ENCODE measurements at regions not wholly inside any gene's neighbourhood (a gene's known extent, or its start where the extent isn't known, plus 50 kb on each side); places are given as distances from the start of the nearest gene placed in this dataset.
A peak's percentile ranks its signal among the peaks of the same experiment; 100 is the strongest.

GRCh38 chr11:37006563-37006962 is 408.5 kb upstream of the RAG2 start:
- H3K27me3 ChIP-seq (ENCODE audit: control insufficient read depth in 1 of 2, insufficient read depth in 2 of 2, low read length in 2 of 2): no peaks in the 10 kb centered on the region
- ATAC-seq (no peak), DNase-seq (ENCODE audit: low spot score) (no peak), FAIRE-seq (no peak)
- no peaks in the 10 kb centered on the region for H3K4me1 ChIP-seq (ENCODE audit: insufficient read depth, low read length)
- H3K9ac ChIP-seq (ENCODE audit: insufficient read depth, low read depth, low read length): no peak overlapping the region
- intact Hi-C loops (cut with micrococcal nuclease; ENCODE audit: unreplicated experiment) (no loop called here), in situ Hi-C loops (cut with HindIII; ENCODE audit: extremely low pct_ligation_motif_present, low pct_unique_long_range_greater_than_20kb) (loop anchor here (25.0 kb wide), 1 partner anchor 94 kb away; no protein-coding TSS in a partner anchor)
- TF ChIP-seq ZNF33A (CRISPR knock-in tag; IDR thresholded peaks at IDR 0.05; ENCODE audit: borderline replicate concordance) (no peak), ATF7 (IDR thresholded peaks at IDR 0.05) (peak; percentile 81), ATF7 (CRISPR knock-in tag; IDR thresholded peaks at IDR 0.05) (no peak), HDAC6 (IDR thresholded peaks at IDR 0.05; ENCODE audit: low read depth, low read length) (no peak), ZNF383 (CRISPR knock-in tag; IDR thresholded peaks at IDR 0.05; ENCODE audit: borderline replicate concordance) (no peak), ZBTB38 (CRISPR knock-in tag; IDR thresholded peaks at IDR 0.05) (no peak), ZNF431 (CRISPR knock-in tag; IDR thresholded peaks at IDR 0.05; ENCODE audit: borderline replicate concordance, low read depth) (no peak), ZUFSP (CRISPR knock-in tag; IDR thresholded peaks at IDR 0.05; ENCODE audit: borderline replicate concordance) (no peak), HNF4G (IDR thresholded peaks at IDR 0.05; ENCODE audit: borderline replicate concordance, low read depth, low read length) (no peak), HNF4G (CRISPR knock-in tag; IDR thresholded peaks at IDR 0.05; ENCODE audit: borderline replicate concordance, low read depth) (no peak), ZNF12 (CRISPR knock-in tag; IDR thresholded peaks at IDR 0.05) (no peak), CREB1 (IDR thresholded peaks at IDR 0.05) (peak; percentile 55), CREB1 (CRISPR knock-in tag; IDR thresholded peaks at IDR 0.05) (no peak)
- TF ChIP-seq, protein P1, sequence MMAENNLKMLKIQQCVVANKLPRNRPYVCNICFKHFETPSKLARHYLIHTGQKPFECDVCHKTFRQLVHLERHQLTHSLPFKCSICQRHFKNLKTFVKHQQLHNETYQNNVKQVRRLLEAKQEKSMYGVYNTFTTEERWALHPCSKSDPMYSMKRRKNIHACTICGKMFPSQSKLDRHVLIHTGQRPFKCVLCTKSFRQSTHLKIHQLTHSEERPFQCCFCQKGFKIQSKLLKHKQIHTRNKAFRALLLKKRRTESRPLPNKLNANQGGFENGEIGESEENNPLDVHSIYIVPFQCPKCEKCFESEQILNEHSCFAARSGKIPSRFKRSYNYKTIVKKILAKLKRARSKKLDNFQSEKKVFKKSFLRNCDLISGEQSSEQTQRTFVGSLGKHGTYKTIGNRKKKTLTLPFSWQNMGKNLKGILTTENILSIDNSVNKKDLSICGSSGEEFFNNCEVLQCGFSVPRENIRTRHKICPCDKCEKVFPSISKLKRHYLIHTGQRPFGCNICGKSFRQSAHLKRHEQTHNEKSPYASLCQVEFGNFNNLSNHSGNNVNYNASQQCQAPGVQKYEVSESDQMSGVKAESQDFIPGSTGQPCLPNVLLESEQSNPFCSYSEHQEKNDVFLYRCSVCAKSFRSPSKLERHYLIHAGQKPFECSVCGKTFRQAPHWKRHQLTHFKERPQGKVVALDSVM (CRISPR knock-in tag; IDR thresholded peaks at IDR 0.05): no peak
- TF ChIP-seq, protein P2, sequence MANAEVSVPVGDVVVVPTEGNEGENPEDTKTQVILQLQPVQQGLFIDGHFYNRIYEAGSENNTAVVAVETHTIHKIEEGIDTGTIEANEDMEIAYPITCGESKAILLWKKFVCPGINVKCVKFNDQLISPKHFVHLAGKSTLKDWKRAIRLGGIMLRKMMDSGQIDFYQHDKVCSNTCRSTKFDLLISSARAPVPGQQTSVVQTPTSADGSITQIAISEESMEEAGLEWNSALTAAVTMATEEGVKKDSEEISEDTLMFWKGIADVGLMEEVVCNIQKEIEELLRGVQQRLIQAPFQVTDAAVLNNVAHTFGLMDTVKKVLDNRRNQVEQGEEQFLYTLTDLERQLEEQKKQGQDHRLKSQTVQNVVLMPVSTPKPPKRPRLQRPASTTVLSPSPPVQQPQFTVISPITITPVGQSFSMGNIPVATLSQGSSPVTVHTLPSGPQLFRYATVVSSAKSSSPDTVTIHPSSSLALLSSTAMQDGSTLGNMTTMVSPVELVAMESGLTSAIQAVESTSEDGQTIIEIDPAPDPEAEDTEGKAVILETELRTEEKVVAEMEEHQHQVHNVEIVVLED (CRISPR knock-in tag; IDR thresholded peaks at IDR 0.05; ENCODE audit: borderline replicate concordance): no peak
- no peak overlapping the region for H2AFZ ChIP-seq (ENCODE audit: low read length)
- POLR2A ChIA-PET: no interaction called here
- no TSS peak for BruUV-seq (replicated peaks)
- CTCF ChIA-PET (ENCODE audit: low intra/inter-chr PET ratio, low total read pairs): no interaction called here
- no peak overlapping the region for H3K4me3 ChIP-seq (replicated peaks in 1 of 3; ENCODE audit: insufficient read depth in 1 of 3, low read depth in 2 of 3, low read length in 3 of 3)
- WGBS (ENCODE audit: low lambda C conversion rate): 2% methylated on average over 4 of the region's 4 CpGs
- H3K36me3 ChIP-seq (replicated peaks in 1 of 2; ENCODE audit: control insufficient read depth in 1 of 2, insufficient read depth in 2 of 2, low read length in 2 of 2): no peaks in the 10 kb centered on the region
- no peaks in the 10 kb centered on the region for H3K9me3 ChIP-seq (ENCODE audit: low read length)
- H4K20me1 ChIP-seq (ENCODE audit: insufficient read depth, low read length): no peaks in the 10 kb centered on the region
- H3K4me2 ChIP-seq (ENCODE audit: low read depth, low read length): no peak overlapping the region
- no peak overlapping the region for H3K27ac ChIP-seq (ENCODE audit: extremely low read length, insufficient read depth, low read length)
- H3K79me2 ChIP-seq (ENCODE audit: insufficient read depth, low read length): no peaks in the 10 kb centered on the region

Data from HepG2 (cell line).